Panc1 (cell line): ENCODE measurements at regions not wholly inside any gene's neighbourhood (a gene's known extent, or its start where the extent isn't known, plus 50 kb on each side); places are given as distances from the start of the nearest gene placed in this dataset.

Experiments used
- SIN3A ChIP-seq: IDR thresholded peaks from 2 replicates; pipeline ENCODE4 v1.6.1; 2012; ENCODE audit warnings: low read depth, mild to moderate bottlenecking, low read length, moderate library complexity, borderline replicate concordance; ENCODE audit not compliant: insufficient read depth
- TF ChIP-seq, protein P1 (sequence below): fragments of 450-650 bp; IDR thresholded peaks from 2 replicates; pipeline ENCODE4 v1.5.1; 2017; ENCODE audit warnings: mild to moderate bottlenecking

- TF ChIP-seq, protein P1, sequence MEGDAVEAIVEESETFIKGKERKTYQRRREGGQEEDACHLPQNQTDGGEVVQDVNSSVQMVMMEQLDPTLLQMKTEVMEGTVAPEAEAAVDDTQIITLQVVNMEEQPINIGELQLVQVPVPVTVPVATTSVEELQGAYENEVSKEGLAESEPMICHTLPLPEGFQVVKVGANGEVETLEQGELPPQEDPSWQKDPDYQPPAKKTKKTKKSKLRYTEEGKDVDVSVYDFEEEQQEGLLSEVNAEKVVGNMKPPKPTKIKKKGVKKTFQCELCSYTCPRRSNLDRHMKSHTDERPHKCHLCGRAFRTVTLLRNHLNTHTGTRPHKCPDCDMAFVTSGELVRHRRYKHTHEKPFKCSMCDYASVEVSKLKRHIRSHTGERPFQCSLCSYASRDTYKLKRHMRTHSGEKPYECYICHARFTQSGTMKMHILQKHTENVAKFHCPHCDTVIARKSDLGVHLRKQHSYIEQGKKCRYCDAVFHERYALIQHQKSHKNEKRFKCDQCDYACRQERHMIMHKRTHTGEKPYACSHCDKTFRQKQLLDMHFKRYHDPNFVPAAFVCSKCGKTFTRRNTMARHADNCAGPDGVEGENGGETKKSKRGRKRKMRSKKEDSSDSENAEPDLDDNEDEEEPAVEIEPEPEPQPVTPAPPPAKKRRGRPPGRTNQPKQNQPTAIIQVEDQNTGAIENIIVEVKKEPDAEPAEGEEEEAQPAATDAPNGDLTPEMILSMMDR, result no peak
- no peak for TF ChIP-seq SIN3A
Observed at GRCh38 chr4:10762561-10762960, 78.0 kb upstream of the CLNK start.
